Activated T-helper 1 cell treated with anti-CD3 and anti-CD28 coated beads, Interleukin-2, amount 50 U/mL, for 16 hours (primary cell): ENCODE measurements at regions not wholly inside any gene's neighbourhood (a gene's known extent, or its start where the extent isn't known, plus 50 kb on each side); places are given as distances from the start of the nearest gene placed in this dataset.
"Not testable (repeated sequence)": the region's sequence is repeated elsewhere in the genome, so short reads cannot be mapped to it uniquely, and the experiment has no call there.

Source experiments
- DNase-seq, 2 donors: peaks; one replicate each; pipeline ENCODE4 v3.0.0-alpha.2; 2020; ENCODE audit warnings: low read depth in 1 of 2, low spot score in 1 of 2

GRCh38 chr1:30660241-30660640, 63.1 kb downstream of the MATN1 start:
- DNase-seq = no peak

- no peak for DNase-seq
Observed at GRCh38 chr1:30659702-30660101, 63.7 kb downstream of the MATN1 start.

- DNase-seq = not testable (repeated sequence)
Observed at GRCh38 chr1:30658375-30658774, 65.0 kb downstream of the MATN1 start.

- DNase-seq = no peak
Observed at GRCh38 chr1:30658014-30658336, 65.4 kb downstream of the MATN1 start.

- DNase-seq = no peak
Observed at GRCh38 chr1:30657131-30658013, 66.0 kb downstream of the MATN1 start.

GRCh38 chr1:30656171-30656940, 67.0 kb downstream of the MATN1 start:
- DNase-seq = no peak

- DNase-seq = no peak
Observed at GRCh38 chr1:30655672-30656071, 67.7 kb downstream of the MATN1 start.

- no peak for DNase-seq
Observed at GRCh38 chr1:30654188-30654587, 69.2 kb downstream of the MATN1 start.

- DNase-seq = no peak
Observed at GRCh38 chr1:30652152-30652841, 71.1 kb downstream of the MATN1 start.

GRCh38 chr1:30651395-30651794, 72.0 kb downstream of the MATN1 start:
- not testable (repeated sequence) for DNase-seq

- DNase-seq = no peak
Observed at GRCh38 chr1:30650968-30651320, 72.4 kb downstream of the MATN1 start.

GRCh38 chr1:30650038-30650967, 73.1 kb downstream of the MATN1 start:
- DNase-seq = no peak

- no peak for DNase-seq
Observed at GRCh38 chr1:30649321-30649991, 73.9 kb downstream of the MATN1 start.

- DNase-seq = no peak
Observed at GRCh38 chr1:30648408-30649000, 74.9 kb downstream of the MATN1 start.

- DNase-seq = no peak
Observed at GRCh38 chr1:30645807-30646206, 77.6 kb downstream of the MATN1 start.

- no peak for DNase-seq
Observed at GRCh38 chr1:30642391-30643120, 80.8 kb downstream of the MATN1 start.

- DNase-seq = no peak
Observed at GRCh38 chr1:30641572-30642353, 81.6 kb downstream of the MATN1 start.

GRCh38 chr1:30639881-30640452, 83.4 kb downstream of the MATN1 start:
- DNase-seq = no peak
